ENCODE measurements at regions not wholly inside any gene's neighbourhood (a gene's known extent, or its start where the extent isn't known, plus 50 kb on each side); places are given as distances from the start of the nearest gene placed in this dataset.

DNA sequence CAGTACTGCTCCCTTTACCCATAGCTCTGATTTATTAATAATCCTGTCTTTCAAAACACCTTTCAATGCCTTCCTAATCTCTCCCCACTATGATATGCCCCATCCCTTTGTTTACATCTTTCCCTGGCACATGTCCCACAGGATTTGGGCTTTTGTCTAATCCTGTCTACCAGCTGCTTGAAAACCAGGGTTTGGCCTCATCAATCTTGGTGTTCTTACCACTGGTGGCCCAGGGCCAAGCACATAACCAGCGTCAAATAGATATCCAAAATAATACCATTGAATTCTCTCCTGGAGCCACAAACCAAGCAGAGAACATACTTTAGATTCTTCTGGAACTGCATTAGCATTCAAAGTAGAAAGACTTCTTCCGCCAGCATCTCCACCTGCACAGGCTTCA is 104.8 kb upstream of the PPP2R3A start:
- TF ChIP-seq POLR2AphosphoS5 (IDR thresholded peaks at IDR 0.05; ENCODE audit: borderline replicate concordance, low read depth, low read length) (no peak), EZH2 (IDR thresholded peaks at IDR 0.05) (no peak)

All from SK-N-MC (cell line).